GM19035 (cell line): ENCODE measurements at regions not wholly inside any gene's neighbourhood (a gene's known extent, or its start where the extent isn't known, plus 50 kb on each side); places are given as distances from the start of the nearest gene placed in this dataset.

Experiments
- ATAC-seq: cut with Tn5 transposase; IDR thresholded peaks from one replicate; pipeline ENCODE4 v1.9.1; 2021; ENCODE audit not compliant: unreplicated experiment

- no peak for ATAC-seq
These were observed 323.9 kb upstream of the SOX11 start for GRCh38 chr2:5368263-5368662.

GRCh38 chr2:5369510-5369909, 322.7 kb upstream of the SOX11 start:
- ATAC-seq: no peak

GRCh38 chr2:5370158-5370557, 322.0 kb upstream of the SOX11 start:
- no peak for ATAC-seq

- ATAC-seq: no peak
These were observed 320.0 kb upstream of the SOX11 start for GRCh38 chr2:5372141-5372540.

GRCh38 chr2:5373200-5373599, 319.0 kb upstream of the SOX11 start:
- no peak for ATAC-seq

- ATAC-seq: no peak
These were observed 317.4 kb upstream of the SOX11 start for GRCh38 chr2:5374762-5375161.

- ATAC-seq: no peak
These were observed 314.9 kb upstream of the SOX11 start for GRCh38 chr2:5377323-5377722.

- no peak for ATAC-seq
These were observed 312.4 kb upstream of the SOX11 start for GRCh38 chr2:5379811-5380210.

- ATAC-seq: no peak
These were observed 306.6 kb upstream of the SOX11 start for GRCh38 chr2:5385596-5385995.

- no peak for ATAC-seq
These were observed 304.8 kb upstream of the SOX11 start for GRCh38 chr2:5387406-5387805.

GRCh38 chr2:5389740-5390139, 302.4 kb upstream of the SOX11 start:
- ATAC-seq: no peak

- no peak for ATAC-seq
These were observed 300.8 kb upstream of the SOX11 start for GRCh38 chr2:5391362-5391761.

GRCh38 chr2:5392658-5393057, 299.5 kb upstream of the SOX11 start:
- no peak for ATAC-seq

- no peak for ATAC-seq
These were observed 298.7 kb upstream of the SOX11 start for GRCh38 chr2:5393474-5393873.

GRCh38 chr2:5394223-5394622, 298.0 kb upstream of the SOX11 start:
- ATAC-seq: no peak

GRCh38 chr2:5401115-5401657, 291.0 kb upstream of the SOX11 start:
- ATAC-seq: no peak

- ATAC-seq: no peak
These were observed 288.8 kb upstream of the SOX11 start for GRCh38 chr2:5403392-5403791.

- no peak for ATAC-seq
These were observed 282.2 kb upstream of the SOX11 start for GRCh38 chr2:5409898-5410381.

GRCh38 chr2:5410991-5411700, 281.0 kb upstream of the SOX11 start:
- ATAC-seq: no peak

GRCh38 chr2:5412001-5412400, 280.2 kb upstream of the SOX11 start:
- no peak for ATAC-seq

- no peak for ATAC-seq
These were observed 258.3 kb upstream of the SOX11 start for GRCh38 chr2:5433855-5434254.

- ATAC-seq: no peak
These were observed 254.8 kb upstream of the SOX11 start for GRCh38 chr2:5437375-5437774.

GRCh38 chr2:5440174-5440573, 252.0 kb upstream of the SOX11 start:
- ATAC-seq: no peak
